RWPE2 (cell line): ENCODE measurements at regions not wholly inside any gene's neighbourhood (a gene's known extent, or its start where the extent isn't known, plus 50 kb on each side); places are given as distances from the start of the nearest gene placed in this dataset.

ENCODE experiments used
- ATAC-seq: fragments of 200-7000 bp; cut with Tn5 transposase; 3 replicates; pipeline ENCODE4 v1.9.1; 2021; ENCODE audit warnings: low read depth
- DNase-seq: peaks from one replicate; pipeline ENCODE4 v3.0.0-alpha.2; 2020; ENCODE audit warnings: low spot score
- H3K27ac ChIP-seq: fragments of 450-650 bp; 2 replicates; pipeline ENCODE4 v1.5.1; 2017; ENCODE audit warnings: mild to moderate bottlenecking; ENCODE audit not compliant: poor library complexity, severe bottlenecking
- H3K27me3 ChIP-seq: fragments of 250-450 bp; sonication (Bioruptor Pico); 2 replicates; pipeline ENCODE4 v1.5.1; 2021; ENCODE audit warnings: mild to moderate bottlenecking, moderate library complexity; ENCODE audit not compliant: insufficient read depth, poor library complexity, severe bottlenecking
- H3K36me3 ChIP-seq: fragments of 250-450 bp; sonication (Bioruptor Pico); 2 replicates; pipeline ENCODE4 v1.5.1; 2020; ENCODE audit warnings: low read depth, mild to moderate bottlenecking, moderate library complexity
- H3K4me1 ChIP-seq: fragments of 250-450 bp; sonication (Bioruptor Pico); 2 replicates; pipeline ENCODE4 v1.5.1; 2021; ENCODE audit warnings: mild to moderate bottlenecking, moderate library complexity; ENCODE audit not compliant: insufficient read depth, poor library complexity, severe bottlenecking
- H3K4me3 ChIP-seq: fragments of 250-450 bp; sonication (Bioruptor Pico); 2 replicates; pipeline ENCODE4 v1.5.1; 2021; ENCODE audit warnings: mild to moderate bottlenecking, moderate library complexity; ENCODE audit not compliant: severe bottlenecking
- H3K9me3 ChIP-seq: fragments of 250-450 bp; sonication (Bioruptor Pico); 2 replicates; pipeline ENCODE4 v1.5.1; 2021; ENCODE audit warnings: mild to moderate bottlenecking, moderate library complexity; ENCODE audit not compliant: severe bottlenecking
- TF ChIP-seq, protein P1 (sequence below): fragments of 450-650 bp; IDR thresholded peaks from one replicate; pipeline ENCODE4 v1.5.1; 2017; ENCODE audit warnings: mild to moderate bottlenecking, moderate library complexity; ENCODE audit not compliant: poor library complexity, severe bottlenecking

DNA sequence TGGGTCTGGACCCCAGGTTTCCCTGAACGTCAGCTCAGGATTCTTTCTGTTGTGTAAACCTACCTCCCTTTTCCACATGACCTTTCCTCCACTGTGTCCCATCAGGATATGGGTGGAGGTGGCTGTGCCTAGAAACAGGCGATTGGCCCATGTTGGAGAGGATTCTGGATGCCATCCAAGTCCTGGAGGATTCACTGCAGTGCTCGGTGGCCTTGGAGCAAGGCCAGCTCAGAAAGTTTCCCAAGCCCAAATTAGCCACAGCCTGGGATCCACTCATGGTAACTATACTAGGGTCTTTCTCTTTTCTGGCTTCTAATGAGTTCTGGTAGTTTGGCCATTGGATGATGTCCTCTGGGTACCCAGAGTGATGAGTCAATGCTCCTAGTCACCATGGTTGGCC lies 141.6 kb downstream of the SNX19 start:
- ATAC-seq (no peak), DNase-seq (no peak)
- Histone ChIP-seq H3K27me3 (no peaks in the 10 kb centered on the region), H3K36me3 (no peaks in the 10 kb centered on the region), H3K4me3 (no peak overlapping the region), H3K4me1 (peaks cover 19% of the 10 kb centered on the region), H3K9me3 (no peaks in the 10 kb centered on the region), H3K27ac (peak overlapping the region; percentile 32)
- TF ChIP-seq, protein P1, sequence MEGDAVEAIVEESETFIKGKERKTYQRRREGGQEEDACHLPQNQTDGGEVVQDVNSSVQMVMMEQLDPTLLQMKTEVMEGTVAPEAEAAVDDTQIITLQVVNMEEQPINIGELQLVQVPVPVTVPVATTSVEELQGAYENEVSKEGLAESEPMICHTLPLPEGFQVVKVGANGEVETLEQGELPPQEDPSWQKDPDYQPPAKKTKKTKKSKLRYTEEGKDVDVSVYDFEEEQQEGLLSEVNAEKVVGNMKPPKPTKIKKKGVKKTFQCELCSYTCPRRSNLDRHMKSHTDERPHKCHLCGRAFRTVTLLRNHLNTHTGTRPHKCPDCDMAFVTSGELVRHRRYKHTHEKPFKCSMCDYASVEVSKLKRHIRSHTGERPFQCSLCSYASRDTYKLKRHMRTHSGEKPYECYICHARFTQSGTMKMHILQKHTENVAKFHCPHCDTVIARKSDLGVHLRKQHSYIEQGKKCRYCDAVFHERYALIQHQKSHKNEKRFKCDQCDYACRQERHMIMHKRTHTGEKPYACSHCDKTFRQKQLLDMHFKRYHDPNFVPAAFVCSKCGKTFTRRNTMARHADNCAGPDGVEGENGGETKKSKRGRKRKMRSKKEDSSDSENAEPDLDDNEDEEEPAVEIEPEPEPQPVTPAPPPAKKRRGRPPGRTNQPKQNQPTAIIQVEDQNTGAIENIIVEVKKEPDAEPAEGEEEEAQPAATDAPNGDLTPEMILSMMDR = no peak

DNA sequence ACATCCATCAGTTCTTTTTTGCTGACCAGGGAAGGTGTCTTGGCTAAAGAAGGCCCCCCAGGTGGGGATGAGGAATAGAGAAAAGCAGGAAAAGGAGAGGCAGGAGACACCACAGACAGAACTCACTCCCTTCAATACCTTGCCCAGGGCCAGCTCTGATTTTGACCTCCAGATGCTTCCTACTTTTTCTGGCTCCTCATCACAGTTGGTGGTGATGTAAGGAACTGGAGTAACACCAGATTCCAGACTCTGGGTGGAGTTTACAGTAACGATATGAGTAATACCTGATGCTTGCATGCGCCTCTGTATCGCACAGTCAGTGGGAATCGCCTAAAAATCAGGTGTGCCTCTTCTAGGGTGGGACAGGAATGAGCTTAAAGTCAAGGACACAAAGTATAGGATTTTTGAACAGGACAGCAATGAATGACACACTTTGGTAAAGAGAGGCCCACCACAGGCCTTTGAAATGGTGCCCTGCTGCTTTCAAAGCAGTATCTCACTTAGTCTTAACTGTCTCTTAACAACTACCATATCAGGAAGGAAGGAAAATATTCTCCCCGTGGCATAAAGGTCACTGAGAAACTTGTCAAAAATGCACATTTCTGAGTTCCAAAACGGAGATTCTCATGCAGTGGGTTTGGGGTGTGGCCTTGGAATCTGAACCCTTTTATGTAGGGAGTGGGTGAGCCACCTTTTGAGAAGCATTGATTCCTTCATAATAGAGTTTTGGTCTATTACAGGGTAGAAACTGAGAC lies 140.8 kb downstream of the SNX19 start:
- Histone ChIP-seq H3K4me3 (no peak overlapping the region), H3K9me3 (no peaks in the 10 kb centered on the region), H3K4me1 (peaks cover 19% of the 10 kb centered on the region), H3K27me3 (no peaks in the 10 kb centered on the region), H3K36me3 (no peaks in the 10 kb centered on the region), H3K27ac (peak overlapping the region; percentile 32)
- DNase-seq (no peak), ATAC-seq (peak; percentile 77)
- TF ChIP-seq, protein P1 = no peak

DNA sequence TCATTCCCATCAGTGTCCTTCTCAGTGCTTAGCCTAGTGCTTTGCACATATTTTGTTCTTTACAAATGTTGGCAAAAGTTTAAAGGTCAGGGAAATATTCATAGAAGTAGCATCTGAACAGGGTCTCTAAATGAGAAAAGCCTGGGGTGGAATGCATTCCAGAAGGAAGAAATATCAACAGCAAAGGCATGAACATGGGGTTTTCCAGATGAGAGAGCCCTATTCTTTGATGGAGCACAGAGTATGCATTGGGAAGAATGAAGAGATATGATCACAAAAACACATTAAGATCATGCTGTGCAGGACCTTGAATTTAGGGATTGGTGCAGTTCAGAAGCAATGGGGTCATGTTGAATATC lies 140.2 kb downstream of the SNX19 start:
- no peak for DNase-seq

DNA sequence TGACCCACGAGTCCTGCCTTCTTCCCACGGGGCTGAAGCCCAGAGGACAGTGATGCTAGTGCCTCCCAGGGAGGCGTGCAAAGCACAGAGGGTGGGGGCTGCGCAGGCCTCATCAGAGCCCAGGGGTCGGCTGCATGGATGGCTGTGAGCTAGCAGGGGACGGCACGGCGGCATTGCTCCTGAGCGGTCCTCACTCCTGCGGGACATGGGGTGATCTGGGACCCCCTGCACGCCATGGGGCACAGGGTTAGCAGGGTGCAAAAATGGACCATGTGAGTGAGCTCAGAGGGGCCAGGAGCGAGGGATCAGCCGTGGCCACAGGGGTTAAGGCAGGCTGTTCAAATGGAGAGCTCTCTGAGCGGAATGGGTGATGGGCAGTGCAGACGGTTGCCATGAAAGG lies 138.3 kb downstream of the SNX19 start:
- no peak overlapping the region for H3K4me3 ChIP-seq
- no peak for DNase-seq
- H3K36me3 ChIP-seq = no peaks in the 10 kb centered on the region
- no peaks in the 10 kb centered on the region for H3K27me3 ChIP-seq
- TF ChIP-seq, protein P1 = no peak
- no peak overlapping the region for H3K27ac ChIP-seq
- ATAC-seq = no peak
- peaks cover 24% of the 10 kb centered on the region for H3K4me1 ChIP-seq
- H3K9me3 ChIP-seq = no peaks in the 10 kb centered on the region

More for the DNA sequence above, 140.2 kb downstream of the SNX19 start:
- TF ChIP-seq, protein P1 = no peak
- H3K9me3 ChIP-seq = no peaks in the 10 kb centered on the region
- H3K4me1 ChIP-seq = peaks cover 19% of the 10 kb centered on the region
- H3K27me3 ChIP-seq = no peaks in the 10 kb centered on the region
- no peak for ATAC-seq
- peak overlapping the region; percentile 32 for H3K27ac ChIP-seq
- no peak overlapping the region for H3K4me3 ChIP-seq
- H3K36me3 ChIP-seq = no peaks in the 10 kb centered on the region

DNA sequence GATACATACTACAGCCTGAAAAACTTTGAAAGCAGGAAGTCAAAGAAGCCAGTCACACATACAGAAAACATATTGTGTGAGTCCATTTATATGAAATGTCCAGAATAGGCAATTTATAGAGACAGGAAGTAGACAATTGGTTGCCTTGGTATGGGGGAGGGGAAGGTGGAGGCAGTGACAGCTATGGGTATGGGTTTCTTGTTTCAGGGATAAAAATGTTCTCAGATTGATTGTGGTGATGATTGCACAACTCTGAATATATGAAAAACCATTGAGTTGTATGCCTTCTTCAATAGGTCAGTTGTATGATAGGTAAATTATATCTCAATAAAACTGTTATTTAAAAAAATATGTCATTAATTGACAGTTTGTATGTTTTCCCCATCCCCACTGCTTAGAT lies 137.6 kb downstream of the SNX19 start:
- Histone ChIP-seq H3K27me3 (no peaks in the 10 kb centered on the region), H3K9me3 (no peaks in the 10 kb centered on the region), H3K4me1 (peaks cover 24% of the 10 kb centered on the region), H3K36me3 (no peaks in the 10 kb centered on the region), H3K4me3 (no peak overlapping the region), H3K27ac (no peak overlapping the region)
- no peak for ATAC-seq
- DNase-seq = no peak
- TF ChIP-seq, protein P1 = no peak
